OCI-LY7 (cell line): ENCODE measurements at regions not wholly inside any gene's neighbourhood (a gene's known extent, or its start where the extent isn't known, plus 50 kb on each side); places are given as distances from the start of the nearest gene placed in this dataset.

Experiments used
- CTCF ChIP-seq: fragments of 200-600 bp; sonication (generic); conservative IDR thresholded peaks from 2 replicates; pipeline ENCODE4 v1.5.1; 2014; ENCODE audit warnings: mild to moderate bottlenecking, antibody characterized with exemption, low read length, moderate library complexity, mixed read lengths
- EZH2phosphoT487 ChIP-seq: fragments of 200-600 bp; sonication (generic); IDR thresholded peaks from 2 replicates; pipeline ENCODE4 v1.6.1; 2018; ENCODE audit warnings: low read depth, borderline replicate concordance, mild to moderate bottlenecking, mixed run types, antibody characterized with exemption, low read length, moderate library complexity, mixed read lengths

GRCh38 chr10:55897490-55897921 lies 463.6 kb downstream of the ZWINT start:
- TF ChIP-seq CTCF (no peak), EZH2phosphoT487 (no peak)
